ENCODE measurements at regions not wholly inside any gene's neighbourhood (a gene's known extent, or its start where the extent isn't known, plus 50 kb on each side); places are given as distances from the start of the nearest gene placed in this dataset.

DNA sequence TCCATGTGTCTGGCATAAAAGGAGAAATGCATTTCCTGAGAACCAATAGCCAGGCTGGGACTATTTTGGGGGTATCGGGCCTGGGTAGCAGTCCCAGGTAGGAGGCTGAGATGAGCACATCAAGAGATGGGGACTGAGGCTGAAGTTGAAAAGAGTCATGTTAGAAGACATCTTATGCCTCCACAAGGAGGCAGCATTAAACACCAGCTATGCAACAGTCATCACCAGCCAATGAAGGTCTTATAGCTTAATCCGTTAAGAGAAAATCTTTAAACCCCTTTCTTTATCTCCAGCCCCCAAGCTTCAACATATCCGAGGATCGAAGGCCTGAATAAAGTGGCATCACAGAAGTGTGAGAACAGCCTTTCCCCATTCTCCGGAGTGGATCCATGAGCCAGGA is 640.7 kb upstream of the PTBP2 start:
- no peak for TF ChIP-seq EZH2 (IDR thresholded peaks at IDR 0.05; ENCODE audit: insufficient read depth, poor library complexity, severe bottlenecking)
- TF ChIP-seq EZH2phosphoT487 (IDR thresholded peaks at IDR 0.05; ENCODE audit: insufficient read depth, low read depth), result no peak
